GM12878 (cell line): ENCODE measurements at regions not wholly inside any gene's neighbourhood (a gene's known extent, or its start where the extent isn't known, plus 50 kb on each side); places are given as distances from the start of the nearest gene placed in this dataset.

Experiments
- ATAC-seq: fragments of 200-7000 bp; cut with Tn5 transposase; 3 replicates; pipeline ENCODE4 v1.9.1; 2020; ENCODE audit warnings: mild to moderate bottlenecking, moderate library complexity
- BruUV-seq: library from RNA; stranded (reverse); fragments of 400-500 nt; replicated peaks from 2 replicates; lab custom pipeline; 2021; lab: Mats Ljungman, UMichigan
- CTCF ChIA-PET: fragments of 300-600 bp; sonication (Branson Sonifier 250); formaldehyde crosslinking; extraction: SDS; loops from one replicate; lab custom pipeline; 2021; ENCODE audit warnings: inconsistent platforms; lab: Yijun Ruan, JAX
- POLR2A ChIA-PET: fragments of 350-600 bp; formaldehyde crosslinking; extraction: SDS; loops from one replicate; lab custom pipeline; 2021; ENCODE audit warnings: inconsistent platforms; lab: Charles Lee
- RAD21 ChIA-PET: fragments of 300-600 bp; sonication (Branson Sonifier 250); formaldehyde crosslinking; loops from one replicate; lab custom pipeline; 2023; ENCODE audit warnings: antibody characterized with exemption; ENCODE audit not compliant: unreplicated experiment; lab: Charles Lee
- SMC1A ChIA-PET: fragments of 300-600 bp; sonication (Branson Sonifier 250); formaldehyde crosslinking; loops from one replicate; lab custom pipeline; 2023; ENCODE audit not compliant: unreplicated experiment, uncharacterized antibody; lab: Charles Lee
- DNase-seq: peaks from one replicate; pipeline ENCODE4 v3.0.0-alpha.2; 2011; ENCODE audit warnings: low read depth, low spot score
- FAIRE-seq: peaks from 3 replicates; lab custom pipeline; 2011; peaks lifted over from hg19 to GRCh38; lab: Jason Lieb, UNC
- H2AFZ ChIP-seq: 2 replicates; pipeline ENCODE4 v1.6.0; 2011; ENCODE audit warnings: low read depth, low read length, control low read depth; ENCODE audit not compliant: control insufficient read depth
- H3K27ac ChIP-seq: 2 replicates; pipeline ENCODE4 v1.5.1; 2011; ENCODE audit warnings: control low read depth; ENCODE audit not compliant: control insufficient read depth, insufficient read depth
- H3K27me3 ChIP-seq, 2 experiments: replicated peaks in 1 of 2; 2 replicates each; pipeline versions ENCODE4 v1.6.0 to v1.6.1; 2011; ENCODE audit warnings: low read length in 1 of 2; ENCODE audit not compliant: control insufficient read depth in 2 of 2, insufficient read depth in 2 of 2
- H3K36me3 ChIP-seq, 2 experiments: 2 replicates each; pipeline ENCODE4 v1.5.1; 2011; ENCODE audit warnings: low read length in 1 of 2; ENCODE audit not compliant: control insufficient read depth in 2 of 2, insufficient read depth in 2 of 2
- H3K4me1 ChIP-seq: 2 replicates; pipeline ENCODE4 v1.6.1; 2011; ENCODE audit warnings: mild to moderate bottlenecking, low read length, moderate library complexity, mixed read lengths; ENCODE audit not compliant: control insufficient read depth, insufficient read depth
- H3K4me2 ChIP-seq: 2 replicates; pipeline ENCODE4 v1.6.0; 2011; ENCODE audit warnings: control low read depth; ENCODE audit not compliant: control insufficient read depth, insufficient read depth
- H3K4me3 ChIP-seq: fragments of 200-600 bp; sonication (generic); 2 replicates; pipeline ENCODE4 v1.5.1; 2016
- H3K79me2 ChIP-seq: 2 replicates; pipeline ENCODE4 v1.6.0; 2011; ENCODE audit warnings: low read length; ENCODE audit not compliant: control insufficient read depth, insufficient read depth
- H3K9ac ChIP-seq: 2 replicates; pipeline ENCODE4 v1.8.0; 2011; ENCODE audit warnings: low read length, control low read depth, mixed read lengths; ENCODE audit not compliant: control insufficient read depth, insufficient read depth
- H3K9me3 ChIP-seq: replicated peaks from 3 replicates; pipeline ENCODE4 v1.5.1; 2011; ENCODE audit warnings: mild to moderate bottlenecking, low read length; ENCODE audit not compliant: control insufficient read depth, insufficient read depth
- H4K20me1 ChIP-seq: 2 replicates; pipeline ENCODE4 v1.6.0; 2011; ENCODE audit not compliant: control insufficient read depth, insufficient read depth
- CHD4 ChIP-seq: fragments of 200-600 bp; sonication (generic); IDR thresholded peaks from 2 replicates; pipeline ENCODE4 v1.6.1; 2016; ENCODE audit warnings: mild to moderate bottlenecking
- CREM ChIP-seq: IDR thresholded peaks from 2 replicates; pipeline ENCODE4 v1.6.1; 2014; ENCODE audit warnings: antibody characterized with exemption, low read depth
- ESRRA ChIP-seq: IDR thresholded peaks from 2 replicates; pipeline ENCODE4 v1.6.1; 2012; ENCODE audit warnings: mild to moderate bottlenecking, low read length, improper control_type of control experiment
- JUND ChIP-seq: IDR thresholded peaks from 2 replicates; pipeline ENCODE4 v1.6.1; 2012; ENCODE audit warnings: low read depth, mild to moderate bottlenecking, low read length, improper control_type of control experiment, moderate library complexity
- KLF5 ChIP-seq: fragments of 450-650 bp; IDR thresholded peaks from 2 replicates; pipeline ENCODE4 v1.6.1; 2014; ENCODE audit warnings: mild to moderate bottlenecking; ENCODE audit not compliant: partially characterized antibody
- MLLT1 ChIP-seq: fragments of 450-650 bp; IDR thresholded peaks from 2 replicates; pipeline ENCODE4 v1.6.1; 2016; ENCODE audit warnings: mild to moderate bottlenecking
- MYC ChIP-seq: IDR thresholded peaks from 2 replicates; pipeline ENCODE4 v1.6.1; 2011; ENCODE audit warnings: mild to moderate bottlenecking, low read length, moderate library complexity, inconsistent platforms; ENCODE audit not compliant: insufficient read depth, insufficient replicate concordance, insufficient read length, severe bottlenecking
- NR2F1 ChIP-seq: fragments of 450-650 bp; conservative IDR thresholded peaks from 2 replicates; pipeline ENCODE4 v1.6.1; 2017; ENCODE audit warnings: mild to moderate bottlenecking
- NRF1 ChIP-seq: conservative IDR thresholded peaks from 2 replicates; pipeline ENCODE4 v1.6.1; 2011; ENCODE audit warnings: mild to moderate bottlenecking, low read depth, low read length, improper control_type of control experiment
- PAX8 ChIP-seq: fragments of 450-650 bp; IDR thresholded peaks from 2 replicates; pipeline ENCODE4 v1.6.1; 2017; ENCODE audit warnings: mild to moderate bottlenecking, moderate library complexity
- SIN3A ChIP-seq: IDR thresholded peaks from 2 replicates; pipeline ENCODE4 v1.6.1; 2012; ENCODE audit warnings: low read depth, low read length, improper control_type of control experiment
- SMARCA5 ChIP-seq: fragments of 450-650 bp; IDR thresholded peaks from 2 replicates; pipeline ENCODE4 v1.6.1; 2017; ENCODE audit warnings: mild to moderate bottlenecking
- USF1 ChIP-seq: IDR thresholded peaks from 2 replicates; pipeline ENCODE4 v1.6.1; 2011; ENCODE audit warnings: borderline replicate concordance, low read depth, mild to moderate bottlenecking, moderate library complexity, mixed read lengths, low read length; ENCODE audit not compliant: insufficient read depth; ENCODE audit errors: extremely low read length
- ZZZ3 ChIP-seq: IDR thresholded peaks from 2 replicates; pipeline ENCODE4 v1.6.1; 2011; ENCODE audit warnings: low read depth; ENCODE audit not compliant: control insufficient read depth, insufficient read length
- in situ Hi-C: fragments of 300-500 bp; cut with MboI; formaldehyde crosslinking; loops from 9 replicates; pipeline ENCODE4 v1.14.3; 2018; ENCODE audit warnings: mixed read lengths
- intact Hi-C: fragments of 100-400 bp; cut with micrococcal nuclease; formaldehyde crosslinking; loops from one replicate; pipeline ENCODE4 v1.14.2; 2022; ENCODE audit not compliant: unreplicated experiment

- POLR2A ChIA-PET = no interaction called here
- H3K27ac ChIP-seq = no peak overlapping the region
- no peak for TF ChIP-seq CREM
- no peak for TF ChIP-seq ZZZ3
- TF ChIP-seq KLF5 = no peak
- TF ChIP-seq MYC = no peak
- TF ChIP-seq NRF1 = no peak
- no peak for TF ChIP-seq SIN3A
- TF ChIP-seq PAX8 = no peak
- TF ChIP-seq ESRRA = no peak
- TF ChIP-seq JUND = no peak
- TF ChIP-seq SMARCA5 = no peak
- no peak for TF ChIP-seq CHD4
- TF ChIP-seq MLLT1 = no peak
- TF ChIP-seq USF1 = no peak
- TF ChIP-seq NR2F1 = no peak
- TF ChIP-seq, all 136 proteins: peak for 0
- intact Hi-C loops (no loop called here), in situ Hi-C loops (no loop called here)
- H3K79me2 ChIP-seq = no peaks in the 10 kb centered on the region
- ChIA-PET CTCF (interaction anchor here (1.8 kb wide), 1 partner anchor 15 kb away, joined by 3 read pairs; no protein-coding TSS in a partner anchor), SMC1A (no interaction called here), RAD21 (no interaction called here)
- no peaks in the 10 kb centered on the region for H3K4me1 ChIP-seq
- FAIRE-seq (no peak), DNase-seq (no peak), ATAC-seq (no peak)
- H3K9ac ChIP-seq = no peak overlapping the region
- BruUV-seq = no TSS peak
- H2AFZ ChIP-seq = no peak overlapping the region
- H3K4me3 ChIP-seq = no peak overlapping the region
- H3K4me2 ChIP-seq = no peak overlapping the region
- no peaks in the 10 kb centered on the region for H3K36me3 ChIP-seq
- no peaks in the 10 kb centered on the region for H4K20me1 ChIP-seq
- no peaks in the 10 kb centered on the region for H3K9me3 ChIP-seq
- H3K27me3 ChIP-seq = no peaks in the 10 kb centered on the region; a peak in 2 of 4 replicates
These were observed 288.6 kb upstream of the PHF14 start for GRCh38 chr7:10685040-10685439.
